ENCODE measurements at regions not wholly inside any gene's neighbourhood (a gene's known extent, or its start where the extent isn't known, plus 50 kb on each side); places are given as distances from the start of the nearest gene placed in this dataset.
"Not testable (repeated sequence)": the region's sequence is repeated elsewhere in the genome, so short reads cannot be mapped to it uniquely, and the experiment has no call there.

DNA sequence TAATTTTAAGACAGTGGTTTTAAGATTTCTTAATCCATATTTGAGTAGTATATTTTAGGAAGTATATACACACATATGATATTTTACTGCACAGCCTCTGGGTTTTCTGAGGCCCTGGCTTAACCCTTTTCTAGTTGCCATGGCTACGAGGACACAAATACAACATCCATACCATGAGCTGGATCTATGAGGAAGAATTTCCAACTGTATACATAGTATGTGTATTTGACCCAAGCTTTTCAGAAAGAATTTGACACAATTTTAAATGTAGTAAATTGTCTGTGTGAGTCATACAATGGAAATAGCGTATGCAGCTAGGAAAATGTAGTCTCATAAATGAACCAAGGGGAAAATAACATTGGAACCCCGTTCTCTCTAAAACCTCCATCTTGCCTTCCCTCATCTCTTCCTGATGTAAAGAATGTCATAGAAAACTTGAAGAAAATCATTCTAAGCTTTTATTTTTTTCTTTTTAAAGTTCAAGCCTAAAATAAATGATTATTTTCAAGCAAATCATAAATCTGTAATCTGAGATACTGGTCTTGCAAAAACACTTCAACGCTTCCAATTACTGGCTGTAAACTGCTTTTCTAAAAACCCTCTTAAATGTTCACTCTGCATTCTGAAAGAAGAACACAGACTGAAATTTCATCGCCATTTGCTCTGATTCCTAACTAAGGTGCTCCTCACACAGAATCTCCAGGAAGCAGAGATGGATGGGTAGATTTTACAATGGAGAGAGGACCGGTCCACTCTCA is 172.4 kb downstream of the LACC1 start:
- no peak for DNase-seq
- no peaks in the 10 kb centered on the region for H3K36me3 Mint-ChIP-seq (ENCODE audit: low read depth)
- H3K9me3 Mint-ChIP-seq = no peaks in the 10 kb centered on the region
- peak overlapping the region; percentile 65 for H3K4me3 Mint-ChIP-seq
- TF ChIP-seq, protein P1, sequence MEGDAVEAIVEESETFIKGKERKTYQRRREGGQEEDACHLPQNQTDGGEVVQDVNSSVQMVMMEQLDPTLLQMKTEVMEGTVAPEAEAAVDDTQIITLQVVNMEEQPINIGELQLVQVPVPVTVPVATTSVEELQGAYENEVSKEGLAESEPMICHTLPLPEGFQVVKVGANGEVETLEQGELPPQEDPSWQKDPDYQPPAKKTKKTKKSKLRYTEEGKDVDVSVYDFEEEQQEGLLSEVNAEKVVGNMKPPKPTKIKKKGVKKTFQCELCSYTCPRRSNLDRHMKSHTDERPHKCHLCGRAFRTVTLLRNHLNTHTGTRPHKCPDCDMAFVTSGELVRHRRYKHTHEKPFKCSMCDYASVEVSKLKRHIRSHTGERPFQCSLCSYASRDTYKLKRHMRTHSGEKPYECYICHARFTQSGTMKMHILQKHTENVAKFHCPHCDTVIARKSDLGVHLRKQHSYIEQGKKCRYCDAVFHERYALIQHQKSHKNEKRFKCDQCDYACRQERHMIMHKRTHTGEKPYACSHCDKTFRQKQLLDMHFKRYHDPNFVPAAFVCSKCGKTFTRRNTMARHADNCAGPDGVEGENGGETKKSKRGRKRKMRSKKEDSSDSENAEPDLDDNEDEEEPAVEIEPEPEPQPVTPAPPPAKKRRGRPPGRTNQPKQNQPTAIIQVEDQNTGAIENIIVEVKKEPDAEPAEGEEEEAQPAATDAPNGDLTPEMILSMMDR (IDR thresholded peaks at IDR 0.05) = no peak
- H3K27ac Mint-ChIP-seq = peak overlapping the region; percentile 81
- peaks cover 58% of the 10 kb centered on the region for H3K4me1 Mint-ChIP-seq
- H3K27me3 Mint-ChIP-seq (ENCODE audit: low read depth, poor library complexity) = peaks cover 3% of the 10 kb centered on the region

DNA sequence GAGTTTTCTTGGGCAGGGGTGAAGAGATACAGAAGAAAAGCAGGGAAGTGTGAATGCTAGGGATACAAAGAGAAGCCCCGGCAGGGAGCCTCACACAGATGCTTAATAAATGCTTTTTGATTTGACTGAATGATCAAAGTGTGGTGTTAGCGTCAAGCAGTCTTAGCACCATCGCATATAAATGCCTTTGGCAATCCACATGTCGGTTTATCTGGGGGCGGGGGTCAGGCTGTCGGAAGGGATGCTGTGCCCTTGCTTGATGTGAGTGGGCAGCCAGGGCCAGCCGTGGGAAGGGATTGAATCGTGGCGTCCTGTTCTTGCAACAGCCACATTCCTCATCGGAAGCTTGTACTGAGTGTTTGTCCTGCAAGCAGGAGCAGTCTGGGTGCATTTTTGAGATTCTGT is 173.1 kb downstream of the LACC1 start:
- DNase-seq = peak; percentile 40
- Mint-ChIP-seq H3K4me3 (peak overlapping the region; percentile 65), H3K27me3 (ENCODE audit: low read depth, poor library complexity) (peaks cover under 1% of the 10 kb centered on the region), H3K27ac (peak overlapping the region; percentile 81), H3K9me3 (no peaks in the 10 kb centered on the region), H3K36me3 (ENCODE audit: low read depth) (no peaks in the 10 kb centered on the region), H3K4me1 (peaks cover 58% of the 10 kb centered on the region)
- TF ChIP-seq, protein P1 (IDR thresholded peaks at IDR 0.05) = no peak

DNA sequence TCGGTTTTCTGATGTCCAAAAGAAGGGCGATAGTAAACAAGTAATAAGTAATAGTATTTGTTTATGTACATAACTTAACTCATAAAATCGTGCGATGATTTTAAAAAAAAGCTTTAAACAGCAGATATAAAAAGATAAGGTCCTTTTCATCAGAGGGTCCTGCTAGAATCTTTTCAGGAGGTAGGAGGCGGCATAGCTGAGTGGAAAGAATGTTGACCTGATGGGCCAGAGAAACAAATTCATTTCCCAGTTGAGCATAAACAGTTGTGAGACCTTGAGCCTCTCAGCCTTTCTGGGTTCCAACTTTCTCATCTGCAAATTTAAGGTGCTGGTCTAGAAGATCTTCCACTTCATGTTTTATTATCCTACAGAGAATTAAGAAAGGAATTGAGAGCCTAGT is 173.5 kb downstream of the LACC1 start:
- Mint-ChIP-seq H3K4me1 (peaks cover 58% of the 10 kb centered on the region), H3K36me3 (ENCODE audit: low read depth) (no peaks in the 10 kb centered on the region), H3K27ac (peak overlapping the region; percentile 81), H3K4me3 (peak overlapping the region; percentile 65), H3K27me3 (ENCODE audit: low read depth, poor library complexity) (no peaks in the 10 kb centered on the region), H3K9me3 (no peaks in the 10 kb centered on the region)
- TF ChIP-seq, protein P1 (IDR thresholded peaks at IDR 0.05) = no peak
- no peak for DNase-seq

DNA sequence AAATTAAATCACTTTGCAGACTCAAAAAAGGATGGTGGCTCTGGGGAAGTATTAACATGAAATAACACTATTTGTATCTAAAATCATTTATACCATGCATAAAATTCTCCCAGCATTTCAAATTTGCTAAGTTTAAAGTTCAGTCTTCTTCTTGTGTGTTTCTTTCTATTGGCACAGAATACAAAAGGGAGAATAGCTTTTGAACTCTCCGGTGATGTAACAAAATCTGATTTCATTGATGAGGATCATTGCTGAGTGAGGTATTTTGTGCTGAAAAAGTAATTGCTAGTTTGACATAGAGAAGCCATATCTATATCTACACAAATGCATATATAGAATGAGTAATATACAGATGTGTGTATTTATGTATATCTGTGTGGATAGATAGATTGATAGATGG is 174.8 kb downstream of the LACC1 start:
- no peak for DNase-seq
- TF ChIP-seq, protein P1 (IDR thresholded peaks at IDR 0.05) = no peak
- H3K4me1 Mint-ChIP-seq = peaks cover 50% of the 10 kb centered on the region
- no peak overlapping the region for H3K4me3 Mint-ChIP-seq
- H3K27ac Mint-ChIP-seq = no peak overlapping the region
- no peaks in the 10 kb centered on the region for H3K27me3 Mint-ChIP-seq (ENCODE audit: low read depth, poor library complexity)
- H3K9me3 Mint-ChIP-seq = no peaks in the 10 kb centered on the region
- no peaks in the 10 kb centered on the region for H3K36me3 Mint-ChIP-seq (ENCODE audit: low read depth)

DNA sequence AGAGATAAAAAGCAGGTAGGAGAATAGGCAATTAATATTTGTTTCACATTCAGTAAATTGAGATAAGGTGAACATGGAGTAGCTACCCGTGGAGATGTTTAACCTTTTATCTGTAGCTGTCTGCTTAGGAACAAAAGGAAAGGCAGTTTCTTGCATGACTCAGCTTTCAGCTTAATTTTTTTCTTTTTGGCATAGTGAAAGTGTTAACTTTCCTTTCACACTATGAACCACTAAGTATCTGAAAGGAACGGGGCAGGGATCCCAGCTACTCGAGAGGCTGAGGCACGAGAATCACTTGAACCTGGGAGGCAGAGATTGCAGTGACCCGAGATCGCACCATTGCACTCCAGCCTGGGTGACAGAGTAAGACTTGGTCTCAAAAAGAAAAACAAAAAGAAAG is 176.0 kb downstream of the LACC1 start:
- not testable (repeated sequence) for H3K27ac Mint-ChIP-seq; DNase-seq; H3K27me3 Mint-ChIP-seq (ENCODE audit: low read depth, poor library complexity); H3K4me3 Mint-ChIP-seq; H3K36me3 Mint-ChIP-seq (ENCODE audit: low read depth); H3K9me3 Mint-ChIP-seq
- H3K4me1 Mint-ChIP-seq = peaks cover 44% of the 10 kb centered on the region

DNA sequence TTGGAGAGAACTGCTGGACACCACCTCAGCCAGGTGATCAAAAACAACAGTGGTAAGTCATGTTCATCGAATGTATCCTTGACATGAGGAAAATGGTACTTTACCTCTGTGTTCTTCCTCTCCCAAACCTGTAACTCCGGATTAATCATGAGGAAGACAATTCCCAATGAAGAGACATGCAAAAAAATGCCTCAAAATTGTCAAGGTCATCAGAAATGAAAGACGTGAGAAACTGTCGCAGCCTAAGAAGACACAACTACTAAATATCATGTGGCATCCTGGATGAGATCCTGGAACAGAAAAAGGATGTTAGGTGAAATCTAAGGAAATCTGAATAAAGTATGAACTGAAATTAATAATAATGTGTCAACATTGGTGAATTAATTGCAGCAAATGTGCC is 178.4 kb downstream of the LACC1 start:
- Mint-ChIP-seq H3K4me1 (peaks cover 29% of the 10 kb centered on the region), H3K4me3 (no peak overlapping the region), H3K9me3 (no peaks in the 10 kb centered on the region), H3K27me3 (ENCODE audit: low read depth, poor library complexity) (peaks cover 3% of the 10 kb centered on the region), H3K36me3 (ENCODE audit: low read depth) (no peaks in the 10 kb centered on the region), H3K27ac (no peak overlapping the region)
- TF ChIP-seq, protein P1 (IDR thresholded peaks at IDR 0.05) = no peak
- no peak for DNase-seq
